HG03159 (cell line): ENCODE measurements at regions not wholly inside any gene's neighbourhood (a gene's known extent, or its start where the extent isn't known, plus 50 kb on each side); places are given as distances from the start of the nearest gene placed in this dataset.
"Not testable (repeated sequence)": the region's sequence is repeated elsewhere in the genome, so short reads cannot be mapped to it uniquely, and the experiment has no call there.

ENCODE experiments used
- ATAC-seq: cut with Tn5 transposase; IDR thresholded peaks from one replicate; pipeline ENCODE4 v1.9.1; 2021; ENCODE audit warnings: mild to moderate bottlenecking, moderate library complexity; ENCODE audit not compliant: unreplicated experiment

GRCh38 chr4:24212642-24213041 is 322.8 kb upstream of the PPARGC1A start:
- ATAC-seq, result no peak

GRCh38 chr4:24211856-24212255 is 322.0 kb upstream of the PPARGC1A start:
- ATAC-seq, result no peak

GRCh38 chr4:24210332-24210902 is 320.6 kb upstream of the PPARGC1A start:
- no peak for ATAC-seq

GRCh38 chr4:24209906-24210305 is 320.1 kb upstream of the PPARGC1A start:
- no peak for ATAC-seq

GRCh38 chr4:24209131-24209530 is 319.3 kb upstream of the PPARGC1A start:
- no peak for ATAC-seq

- ATAC-seq, result no peak
Measured at GRCh38 chr4:24208691-24209090, 318.8 kb upstream of the PPARGC1A start.

GRCh38 chr4:24204708-24205107 is 314.9 kb upstream of the PPARGC1A start:
- not testable (repeated sequence) for ATAC-seq

- ATAC-seq, result no peak
Measured at GRCh38 chr4:24203926-24204325, 314.1 kb upstream of the PPARGC1A start.

GRCh38 chr4:24202579-24202978 is 312.7 kb upstream of the PPARGC1A start:
- no peak for ATAC-seq

- no peak for ATAC-seq
Measured at GRCh38 chr4:24197955-24198354, 308.1 kb upstream of the PPARGC1A start.

- no peak for ATAC-seq
Measured at GRCh38 chr4:24196785-24197184, 306.9 kb upstream of the PPARGC1A start.

GRCh38 chr4:24195991-24196736 is 306.3 kb upstream of the PPARGC1A start:
- no peak for ATAC-seq

- no peak for ATAC-seq
Measured at GRCh38 chr4:24192018-24192641, 302.3 kb upstream of the PPARGC1A start.

- no peak for ATAC-seq
Measured at GRCh38 chr4:24190761-24191695, 301.2 kb upstream of the PPARGC1A start.

GRCh38 chr4:24188459-24188858 is 298.6 kb upstream of the PPARGC1A start:
- no peak for ATAC-seq

- ATAC-seq, result no peak
Measured at GRCh38 chr4:24186466-24186865, 296.6 kb upstream of the PPARGC1A start.

GRCh38 chr4:24181005-24181404 is 291.2 kb upstream of the PPARGC1A start:
- no peak for ATAC-seq

GRCh38 chr4:24180586-24180985 is 290.7 kb upstream of the PPARGC1A start:
- ATAC-seq, result no peak

GRCh38 chr4:24179201-24179840 is 289.5 kb upstream of the PPARGC1A start:
- no peak for ATAC-seq

GRCh38 chr4:24177443-24177842 is 287.6 kb upstream of the PPARGC1A start:
- not testable (repeated sequence) for ATAC-seq

GRCh38 chr4:24175707-24176106 is 285.9 kb upstream of the PPARGC1A start:
- no peak for ATAC-seq
